ENCODE measurements at regions not wholly inside any gene's neighbourhood (a gene's known extent, or its start where the extent isn't known, plus 50 kb on each side); places are given as distances from the start of the nearest gene placed in this dataset. TPM values are rescaled to one million over a fixed set of nuclear protein-coding genes. Genes with fewer than 3 reads are reported as not detected.

DNA sequence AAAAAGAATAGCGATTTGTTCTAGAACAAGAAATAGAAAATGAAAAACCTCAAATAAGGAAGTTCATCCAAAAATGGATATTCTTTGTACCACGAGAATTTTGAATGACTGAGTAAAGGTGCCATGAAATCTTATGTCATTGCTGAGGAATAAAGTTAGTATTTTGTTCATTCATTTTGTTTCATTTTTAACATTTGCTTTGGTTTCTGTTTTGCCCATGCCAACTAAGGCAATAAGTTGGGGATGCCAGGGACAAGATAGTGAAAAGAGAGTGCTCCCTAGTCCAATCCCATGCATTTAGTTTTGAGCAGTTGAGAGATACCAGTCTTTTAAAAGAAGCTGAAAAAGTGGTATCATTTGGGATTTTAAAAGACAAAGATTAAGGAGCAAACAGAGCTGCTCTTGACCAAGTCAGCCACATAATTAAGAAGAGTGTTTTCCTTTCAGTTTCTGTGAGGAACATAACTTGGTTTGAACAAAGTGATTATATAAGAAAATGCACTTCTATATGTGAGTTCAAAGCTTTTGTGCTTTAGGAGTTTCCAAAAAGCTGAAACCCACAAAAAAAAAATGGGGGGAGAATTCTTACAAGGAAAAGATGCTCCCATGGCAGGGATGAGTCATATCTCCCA lies 201.4 kb downstream of the PLOD2 start:
- no peak for DNase-seq

DNA sequence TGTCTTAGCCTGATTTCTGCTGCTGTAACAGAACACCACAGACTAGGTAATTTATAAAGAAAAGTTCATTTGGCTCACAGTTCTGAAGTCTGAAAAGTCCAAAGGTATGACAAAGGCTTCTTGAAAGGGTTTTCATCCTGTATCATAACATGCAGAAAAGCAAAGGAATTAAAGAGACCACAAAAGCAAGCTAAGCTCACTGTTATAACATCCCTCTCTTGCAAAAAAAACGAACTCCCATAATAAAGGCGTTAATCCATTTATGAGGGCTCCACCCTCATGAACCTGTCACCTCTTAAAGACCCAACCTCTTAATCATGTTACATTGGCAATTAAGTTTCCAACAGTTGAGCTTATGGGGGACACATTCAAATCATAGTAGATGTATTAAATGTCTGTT lies 197.9 kb downstream of the PLOD2 start:
- DNase-seq = no peak

DNA sequence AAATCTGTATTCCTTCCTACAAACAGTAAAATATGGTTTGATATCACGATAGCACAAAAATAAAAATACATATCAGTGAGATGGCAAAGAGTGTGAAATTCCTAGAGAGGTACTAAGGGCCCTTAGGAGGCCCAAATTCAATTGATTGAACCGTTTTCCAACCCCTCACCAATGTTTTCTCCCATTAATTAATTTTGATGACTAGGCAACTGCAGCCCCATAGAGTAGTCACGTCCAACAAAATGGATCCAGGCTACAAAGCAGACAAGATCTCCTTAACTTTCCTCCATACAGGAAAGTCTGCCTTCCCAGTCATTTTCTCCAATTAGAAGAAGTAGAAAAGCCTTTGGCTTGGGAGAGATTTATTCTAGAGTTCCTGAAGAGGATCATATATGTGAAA lies 193.9 kb downstream of the PLOD2 start:
- DNase-seq = no peak

DNA sequence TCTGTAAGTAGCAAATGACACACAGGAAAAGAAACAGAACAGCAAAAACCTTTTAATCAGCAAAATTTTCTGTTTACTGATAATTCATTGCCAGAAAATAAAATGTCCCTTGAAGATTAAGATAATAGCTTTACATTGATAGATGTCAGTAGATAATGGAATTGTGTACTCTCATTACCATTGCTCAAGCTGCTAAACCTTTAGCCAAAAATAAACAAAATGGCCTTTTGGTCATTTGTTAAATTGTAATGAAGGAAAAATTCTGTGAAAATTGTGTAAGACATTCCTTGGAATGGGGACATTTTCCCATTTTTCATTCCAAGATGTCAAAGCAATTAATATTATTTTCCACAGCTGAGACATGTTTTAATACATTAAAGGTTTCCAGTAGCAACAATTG lies 189.8 kb downstream of the PLOD2 start:
- no peak for DNase-seq

DNA sequence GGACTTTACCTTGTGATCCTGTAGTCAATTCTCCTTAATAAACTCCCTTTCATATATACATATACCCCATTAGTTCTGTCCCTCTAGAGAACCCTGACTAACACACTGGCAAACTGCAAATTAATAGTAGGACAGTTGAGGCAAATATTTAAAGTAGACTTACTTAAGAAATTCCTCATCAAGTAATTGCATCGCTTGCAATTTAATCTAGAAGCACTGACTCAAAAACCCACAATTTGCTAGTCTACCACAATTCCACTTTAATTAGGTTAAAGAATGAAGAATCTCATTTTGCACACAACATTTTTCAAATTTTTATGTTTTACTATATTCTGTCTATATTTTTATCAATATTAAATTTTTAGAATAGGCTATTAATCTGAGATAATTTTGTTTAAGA lies 188.1 kb downstream of the PLOD2 start:
- DNase-seq = no peak

DNA sequence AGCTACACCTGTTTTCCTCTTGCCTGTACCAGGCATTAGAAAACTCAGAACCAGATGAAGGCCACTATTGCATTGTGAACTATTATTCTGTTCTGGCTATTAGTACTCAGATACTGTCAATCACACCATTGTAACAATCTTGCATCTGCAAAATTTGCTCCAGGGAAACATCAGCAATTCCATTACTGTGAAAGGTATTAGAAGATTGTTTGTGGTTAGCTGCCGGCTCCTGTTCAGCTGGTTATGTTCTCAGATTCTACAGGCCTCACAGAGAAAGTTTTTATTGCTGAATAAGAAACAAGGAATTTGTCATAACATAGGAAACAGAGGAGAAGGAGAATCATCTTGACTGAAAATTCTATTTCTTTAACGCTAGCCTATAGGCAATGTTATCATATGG lies 179.9 kb downstream of the PLOD2 start:
- DNase-seq = no peak

DNA sequence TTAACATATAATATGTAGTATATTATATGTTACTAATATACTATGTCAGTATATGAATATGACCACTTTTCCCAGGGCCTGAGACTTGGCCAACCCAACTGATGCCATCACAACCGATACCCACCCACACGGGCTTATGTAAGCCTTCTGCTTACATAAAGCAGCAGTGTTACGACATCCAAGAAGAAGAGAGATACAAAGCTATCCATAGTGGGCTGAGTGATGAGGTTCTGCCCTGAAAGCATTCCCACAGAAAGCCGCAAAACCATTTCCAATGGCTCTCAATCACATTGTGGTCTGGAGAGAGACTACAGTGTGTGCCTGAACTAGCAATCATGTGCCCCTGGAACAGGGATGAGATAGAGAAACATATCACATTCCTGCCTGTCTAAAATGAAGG lies 177.9 kb downstream of the PLOD2 start:
- DNase-seq = no peak

Small RNA genes lying in the stretch of these regions (small RNA-seq; reads per million reads assigned to genes)
- not detected for gene RNA5SP144
